Trophoblast cell (in vitro differentiated cells and primary cell): ENCODE measurements at regions not wholly inside any gene's neighbourhood (a gene's known extent, or its start where the extent isn't known, plus 50 kb on each side); places are given as distances from the start of the nearest gene placed in this dataset.
"Not testable (repeated sequence)": the region's sequence is repeated elsewhere in the genome, so short reads cannot be mapped to it uniquely, and the experiment has no call there.

Experiments
- DNase-seq, 2 donors: peaks; one replicate each; pipeline ENCODE4 v3.0.0-alpha.2; 2016
- H2AFZ ChIP-seq: 2 replicates; pipeline ENCODE4 v1.6.1; 2013; ENCODE audit warnings: low read length, moderate library complexity, mild to moderate bottlenecking; ENCODE audit not compliant: insufficient read depth, poor library complexity
- H2AK5ac ChIP-seq: 2 replicates; pipeline ENCODE4 v1.6.1; 2013; ENCODE audit warnings: mild to moderate bottlenecking, low read length
- H2BK120ac ChIP-seq: 2 replicates; pipeline ENCODE4 v1.6.1; 2013; ENCODE audit warnings: low read length, mild to moderate bottlenecking, moderate library complexity; ENCODE audit not compliant: insufficient read depth, poor library complexity
- H2BK12ac ChIP-seq: 2 replicates; pipeline ENCODE4 v1.6.1; 2013; ENCODE audit warnings: mild to moderate bottlenecking, low read length, moderate library complexity
- H2BK5ac ChIP-seq: 2 replicates; pipeline ENCODE4 v1.6.1; 2013; ENCODE audit warnings: low read length, low read depth, moderate library complexity, mild to moderate bottlenecking; ENCODE audit not compliant: poor library complexity
- H3K14ac ChIP-seq: 2 replicates; pipeline ENCODE4 v1.6.1; 2013; ENCODE audit warnings: mild to moderate bottlenecking, low read length
- H3K18ac ChIP-seq: 2 replicates; pipeline ENCODE4 v1.6.1; 2013; ENCODE audit warnings: mild to moderate bottlenecking, low read length
- H3K23ac ChIP-seq: 2 replicates; pipeline ENCODE4 v1.6.1; 2013; ENCODE audit warnings: low read length
- H3K27ac ChIP-seq: 2 replicates; pipeline ENCODE4 v1.5.1; 2013; ENCODE audit warnings: low read depth, mild to moderate bottlenecking, inconsistent platforms, low read length, moderate library complexity
- H3K27me3 ChIP-seq: 2 replicates; pipeline ENCODE4 v1.6.1; 2013; ENCODE audit warnings: inconsistent platforms, mild to moderate bottlenecking, low read length, moderate library complexity; ENCODE audit not compliant: insufficient read depth
- H3K36me3 ChIP-seq, 2 experiments: 1 replicate in 1 of 2; 2 replicates in 1 of 2; pipeline ENCODE4 v1.6.1; 2013; ENCODE audit warnings: low read length in 2 of 2, mild to moderate bottlenecking in 2 of 2, moderate library complexity in 1 of 2; ENCODE audit not compliant: insufficient read depth in 2 of 2, control insufficient read depth in 1 of 2
- H3K4ac ChIP-seq: 2 replicates; pipeline ENCODE4 v1.6.1; 2013; ENCODE audit warnings: low read depth, mild to moderate bottlenecking, low read length, moderate library complexity
- H3K4me1 ChIP-seq, 2 experiments: 1 replicate in 1 of 2; 2 replicates in 1 of 2; pipeline ENCODE4 v1.6.1; 2013; ENCODE audit warnings: low read length in 2 of 2, mild to moderate bottlenecking in 2 of 2, moderate library complexity in 1 of 2; ENCODE audit not compliant: insufficient read depth in 2 of 2, control insufficient read depth in 1 of 2
- H3K4me2 ChIP-seq: 2 replicates; pipeline ENCODE4 v1.6.1; 2013; ENCODE audit warnings: inconsistent platforms, mild to moderate bottlenecking, low read length, moderate library complexity
- H3K4me3 ChIP-seq: 2 replicates; pipeline ENCODE4 v1.5.1; 2013; ENCODE audit warnings: mild to moderate bottlenecking, low read depth, low read length, inconsistent platforms
- H3K79me1 ChIP-seq: one replicate; pipeline ENCODE4 v1.6.1; 2013; ENCODE audit warnings: low read length
- H3K79me2 ChIP-seq: 2 replicates; pipeline ENCODE4 v1.6.1; 2013; ENCODE audit warnings: low read length, mild to moderate bottlenecking; ENCODE audit not compliant: control insufficient read depth, insufficient read depth, poor library complexity
- H3K9ac ChIP-seq: 2 replicates; pipeline ENCODE4 v1.6.1; 2013; ENCODE audit warnings: mild to moderate bottlenecking, low read length
- H3K9me3 ChIP-seq: 2 replicates; pipeline ENCODE4 v1.6.1; 2013; ENCODE audit warnings: low read depth, mild to moderate bottlenecking, control low read depth, inconsistent platforms, low read length; ENCODE audit not compliant: insufficient read depth
- H4K12ac ChIP-seq: 2 replicates; pipeline ENCODE4 v1.6.1; 2013; ENCODE audit warnings: low read depth, mild to moderate bottlenecking, low read length, moderate library complexity
- H4K8ac ChIP-seq: 2 replicates; pipeline ENCODE4 v1.6.1; 2013; ENCODE audit warnings: low read depth, mild to moderate bottlenecking, low read length, moderate library complexity
- H4K91ac ChIP-seq: one replicate; pipeline ENCODE4 v1.6.1; 2013; ENCODE audit warnings: low read depth, mild to moderate bottlenecking, low read length, moderate library complexity
- WGBS: extraction: QIAGEN DNeasy Blood & Tissue Kit; methylation state at CpG from one replicate; pipeline ENCODE4 v1.1.7; 2013; ENCODE audit warnings: missing lambda C conversion rate; ENCODE audit not compliant: insufficient read length, insufficient coverage; ENCODE audit errors: extremely low coverage; 5-methylcytosine and 5-hydroxymethylcytosine counted together

DNA sequence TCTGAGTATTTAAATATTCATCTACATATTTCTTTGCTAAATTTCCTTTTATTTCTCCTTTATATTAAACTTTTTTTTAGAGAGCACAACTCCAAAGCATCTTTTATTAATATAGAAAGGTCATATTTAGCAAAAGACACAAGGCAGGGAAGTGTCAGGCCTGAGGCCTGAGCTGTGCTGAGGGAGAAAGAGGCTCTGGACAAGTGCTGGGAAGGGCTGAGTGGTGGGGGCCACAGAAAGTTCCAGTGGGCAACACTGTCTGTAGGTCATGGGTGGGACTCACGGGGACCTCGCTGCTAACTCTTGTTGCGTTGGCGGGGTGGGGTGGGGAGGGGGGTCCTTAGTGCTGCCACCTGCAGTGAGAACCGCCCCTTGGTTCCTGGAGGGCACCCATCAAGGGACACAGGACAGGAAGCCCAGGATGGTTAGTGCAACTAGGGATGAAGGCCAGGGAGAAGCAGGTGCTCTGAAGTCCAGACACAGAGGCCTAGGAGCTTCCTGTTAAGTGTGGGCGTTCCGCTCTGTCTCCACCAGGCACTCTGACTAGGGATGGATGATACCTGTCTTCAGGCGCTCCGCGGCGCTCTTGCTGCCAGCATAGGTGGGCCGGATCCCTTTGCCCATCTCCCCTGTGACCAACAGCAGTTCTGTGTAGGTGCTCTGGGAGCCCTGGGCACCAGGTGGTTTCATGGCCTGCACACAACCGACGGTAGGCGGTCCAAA, 1510.5 kb downstream of the FOXD4L5 start:
- not testable (repeated sequence) for H3K27ac ChIP-seq, H2BK5ac ChIP-seq, H3K9me3 ChIP-seq, H3K4me2 ChIP-seq, H3K79me2 ChIP-seq, H3K79me1 ChIP-seq, DNase-seq, H2BK12ac ChIP-seq, H4K12ac ChIP-seq, H4K8ac ChIP-seq, H3K9ac ChIP-seq, H3K4me3 ChIP-seq, H2AFZ ChIP-seq, H2BK120ac ChIP-seq, H3K14ac ChIP-seq, H3K4me1 ChIP-seq, H4K91ac ChIP-seq, H3K36me3 ChIP-seq, H3K23ac ChIP-seq, H3K4ac ChIP-seq, H2AK5ac ChIP-seq, H3K27me3 ChIP-seq, H3K18ac ChIP-seq
- WGBS, result no CpG with 5 or more reads among the region's 15 CpGs

DNA sequence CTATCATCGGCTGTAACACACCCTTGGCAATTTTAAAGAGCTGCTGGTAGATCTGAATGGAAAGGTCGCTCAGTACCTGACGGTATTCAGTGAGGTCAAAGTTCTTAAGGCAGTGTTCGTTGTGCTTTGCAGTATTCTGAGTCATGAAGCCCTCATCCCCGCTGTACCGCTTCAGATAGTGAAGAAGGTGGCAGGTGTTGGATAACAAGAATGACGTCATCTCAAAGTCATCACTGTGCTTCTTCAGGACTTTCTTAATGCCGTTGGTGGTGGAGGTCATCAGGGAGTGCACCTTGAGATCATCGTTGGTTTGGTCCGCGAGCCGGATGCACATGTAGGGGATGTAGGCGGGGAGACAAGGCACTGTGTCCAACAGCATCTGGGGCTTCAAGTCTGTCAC, 1522.8 kb downstream of the FOXD4L5 start:
- H3K4me1 ChIP-seq, H4K8ac ChIP-seq, H2AK5ac ChIP-seq, H3K79me1 ChIP-seq, H3K23ac ChIP-seq, H3K9ac ChIP-seq, H3K4me2 ChIP-seq, H2AFZ ChIP-seq, H3K4me3 ChIP-seq, H2BK120ac ChIP-seq, H2BK5ac ChIP-seq, H3K36me3 ChIP-seq, H3K18ac ChIP-seq, H4K12ac ChIP-seq, H3K27me3 ChIP-seq, H2BK12ac ChIP-seq, H3K14ac ChIP-seq, H3K9me3 ChIP-seq, H4K91ac ChIP-seq, H3K79me2 ChIP-seq, DNase-seq, H3K4ac ChIP-seq, H3K27ac ChIP-seq: not testable (repeated sequence)
- WGBS, result no CpG with 5 or more reads among the region's 13 CpGs

DNA sequence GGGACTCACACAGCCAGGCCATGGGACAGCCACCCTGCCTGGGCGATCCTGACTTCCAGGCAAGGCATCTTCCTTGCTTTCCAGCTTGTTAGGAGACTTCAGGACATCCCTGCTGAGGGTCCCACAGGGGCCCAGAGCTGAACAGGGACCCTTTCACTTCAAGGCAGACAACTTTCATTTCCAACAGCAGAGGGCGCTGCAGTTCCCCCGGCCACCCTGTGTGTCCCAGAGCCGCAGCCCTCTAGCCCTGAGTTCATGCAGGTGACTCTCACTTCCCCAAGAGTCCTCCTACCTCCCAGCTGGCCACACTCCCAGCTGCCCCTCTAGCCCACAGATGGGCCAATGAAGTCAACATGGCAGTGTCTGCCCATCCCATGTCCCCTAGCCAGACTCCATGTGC, 1556.0 kb downstream of the FOXD4L5 start:
- H3K27ac ChIP-seq, H2AK5ac ChIP-seq, H3K18ac ChIP-seq, H3K9me3 ChIP-seq, H3K14ac ChIP-seq, H3K4me2 ChIP-seq, H2AFZ ChIP-seq, H4K8ac ChIP-seq, H3K23ac ChIP-seq, DNase-seq, H4K91ac ChIP-seq, H3K36me3 ChIP-seq, H2BK120ac ChIP-seq, H2BK5ac ChIP-seq, H3K4me3 ChIP-seq, H3K4me1 ChIP-seq, H3K27me3 ChIP-seq, H3K9ac ChIP-seq, H3K4ac ChIP-seq, H4K12ac ChIP-seq, H2BK12ac ChIP-seq, H3K79me1 ChIP-seq, H3K79me2 ChIP-seq: not testable (repeated sequence)
- WGBS, result no CpG with 5 or more reads among the region's 4 CpGs

DNA sequence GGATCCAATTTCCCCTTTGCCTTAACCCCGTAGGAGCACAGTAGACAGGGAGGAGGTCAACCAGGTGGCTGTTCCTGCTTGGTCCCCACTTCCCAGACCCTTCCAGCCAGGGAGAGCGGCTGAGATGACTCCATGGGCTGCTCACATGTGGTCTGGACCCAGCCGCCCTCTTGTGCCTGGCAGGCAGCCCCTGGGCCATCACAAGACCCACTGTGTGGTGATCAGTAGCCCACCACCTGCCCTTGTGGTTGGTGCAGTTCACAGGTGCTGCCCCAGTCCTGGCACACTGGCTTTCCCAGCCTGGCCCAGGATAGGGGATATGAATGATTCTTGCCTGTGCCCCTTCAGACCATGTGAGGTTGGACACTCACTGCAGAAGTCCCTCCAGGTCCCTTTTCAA, 1556.7 kb downstream of the FOXD4L5 start:
- no peaks in the 10 kb centered on the region for H3K36me3 ChIP-seq

More for the DNA sequence above, 1556.7 kb downstream of the FOXD4L5 start:
- Histone ChIP-seq H4K12ac (no peak overlapping the region), H2BK5ac (no peak overlapping the region), H3K79me1 (no peaks in the 10 kb centered on the region), H3K23ac (no peak overlapping the region), H2AK5ac (no peak overlapping the region), H2BK120ac (no peak overlapping the region), H3K9me3 (peaks cover 5% of the 10 kb centered on the region), H4K91ac (no peak overlapping the region), H3K9ac (no peak overlapping the region), H2BK12ac (no peak overlapping the region), H2AFZ (no peak overlapping the region), H3K4me2 (no peak overlapping the region), H4K8ac (no peak overlapping the region), H3K27me3 (no peaks in the 10 kb centered on the region), H3K27ac (no peak overlapping the region), H3K18ac (no peak overlapping the region), H3K79me2 (no peaks in the 10 kb centered on the region), H3K4me1 (no peaks in the 10 kb centered on the region), H3K4ac (no peak overlapping the region), H3K14ac (no peak overlapping the region), H3K4me3 (no peak overlapping the region)
- WGBS, result no CpG with 5 or more reads among the region's 3 CpGs
- no peak for DNase-seq
